NCI-H2227 (cell line): ENCODE measurements at regions not wholly inside any gene's neighbourhood (a gene's known extent, or its start where the extent isn't known, plus 50 kb on each side); places are given as distances from the start of the nearest gene placed in this dataset.

Experiments used
- DNase-seq: peaks from one replicate; lab custom pipeline; 2025; ENCODE audit not compliant: unreplicated experiment; lab: John Stamatoyannopoulos, UW

GRCh38 chr3:18127859-18128681, 297.1 kb downstream of the SATB1 start:
- DNase-seq: no peak

- no peak for DNase-seq
Observed at GRCh38 chr3:18127174-18127858, 297.8 kb downstream of the SATB1 start.

GRCh38 chr3:18126772-18127171, 298.4 kb downstream of the SATB1 start:
- DNase-seq: no peak

- no peak for DNase-seq
Observed at GRCh38 chr3:18124501-18124900, 300.6 kb downstream of the SATB1 start.

- DNase-seq: no peak
Observed at GRCh38 chr3:18122264-18122663, 302.9 kb downstream of the SATB1 start.

GRCh38 chr3:18121020-18121419, 304.1 kb downstream of the SATB1 start:
- DNase-seq: no peak

GRCh38 chr3:18119866-18120265, 305.3 kb downstream of the SATB1 start:
- DNase-seq: no peak

- no peak for DNase-seq
Observed at GRCh38 chr3:18114894-18115293, 310.2 kb downstream of the SATB1 start.

- DNase-seq: no peak
Observed at GRCh38 chr3:18113417-18113816, 311.7 kb downstream of the SATB1 start.

- no peak for DNase-seq
Observed at GRCh38 chr3:18112674-18113375, 312.3 kb downstream of the SATB1 start.

GRCh38 chr3:18111796-18112232, 313.3 kb downstream of the SATB1 start:
- DNase-seq: peak; percentile 10

- DNase-seq: no peak
Observed at GRCh38 chr3:18103591-18103990, 321.5 kb downstream of the SATB1 start.

GRCh38 chr3:18100121-18100520, 325.0 kb downstream of the SATB1 start:
- no peak for DNase-seq

- DNase-seq: no peak
Observed at GRCh38 chr3:18099611-18100010, 325.5 kb downstream of the SATB1 start.

- DNase-seq: no peak
Observed at GRCh38 chr3:18098960-18099587, 326.1 kb downstream of the SATB1 start.

GRCh38 chr3:18097989-18098388, 327.1 kb downstream of the SATB1 start:
- DNase-seq: no peak

GRCh38 chr3:18097473-18097872, 327.7 kb downstream of the SATB1 start:
- no peak for DNase-seq

- no peak for DNase-seq
Observed at GRCh38 chr3:18092726-18093125, 332.4 kb downstream of the SATB1 start.

GRCh38 chr3:18090377-18090776, 334.8 kb downstream of the SATB1 start:
- DNase-seq: no peak

- DNase-seq: no peak
Observed at GRCh38 chr3:18087988-18088387, 337.2 kb downstream of the SATB1 start.

GRCh38 chr3:18086760-18087159, 338.4 kb downstream of the SATB1 start:
- no peak for DNase-seq
